ENCODE measurements at regions not wholly inside any gene's neighbourhood (a gene's known extent, or its start where the extent isn't known, plus 50 kb on each side); places are given as distances from the start of the nearest gene placed in this dataset.

DNA sequence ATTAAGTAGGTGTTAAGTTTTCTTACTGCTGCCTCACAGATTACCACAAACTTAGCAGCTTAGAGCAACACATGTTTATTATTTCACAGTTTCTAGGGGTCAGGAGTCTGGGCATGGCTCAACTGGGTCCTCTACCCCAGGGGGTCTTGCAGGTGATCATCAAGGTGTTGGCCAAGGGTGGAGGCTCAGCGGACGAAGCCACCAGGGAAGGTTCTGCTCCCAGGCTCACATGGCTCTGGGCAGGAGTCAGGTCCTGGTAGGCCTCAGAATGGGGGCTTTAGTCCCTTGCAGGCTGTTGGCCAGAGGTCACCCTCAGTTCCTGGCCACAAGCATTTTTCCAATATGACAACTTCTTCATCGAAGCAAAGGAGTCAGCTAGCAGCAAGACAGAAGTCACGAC, 362.5 kb downstream of the PREX1 start:
- no TSS peak for BruUV-seq (replicated peaks)
- Histone ChIP-seq H3K79me2 (ENCODE audit: insufficient read depth, low read length) (no peaks in the 10 kb centered on the region), H3K27ac (ENCODE audit: extremely low read length, insufficient read depth, low read length) (no peak overlapping the region), H4K20me1 (ENCODE audit: insufficient read depth, low read length) (no peaks in the 10 kb centered on the region), H3K4me2 (ENCODE audit: low read depth, low read length) (no peak overlapping the region), H3K9me3 (ENCODE audit: low read length) (no peaks in the 10 kb centered on the region), H3K4me3 (replicated peaks in 1 of 3; ENCODE audit: insufficient read depth in 1 of 3, low read depth in 2 of 3, low read length in 3 of 3) (no peak overlapping the region), H3K4me1 (ENCODE audit: insufficient read depth, low read length) (no peaks in the 10 kb centered on the region), H2AFZ (ENCODE audit: low read length) (no peak overlapping the region), H3K36me3 (replicated peaks in 1 of 2; ENCODE audit: control insufficient read depth in 1 of 2, insufficient read depth in 2 of 2, low read length in 2 of 2) (no peaks in the 10 kb centered on the region), H3K9ac (ENCODE audit: insufficient read depth, low read depth, low read length) (no peak overlapping the region), H3K27me3 (ENCODE audit: control insufficient read depth in 1 of 2, insufficient read depth in 2 of 2, low read length in 2 of 2) (peaks cover 2 to 39% of the 10 kb centered on the region in 2 experiments; a peak in 2 of 5 replicates)
- intact Hi-C loops (cut with micrococcal nuclease; ENCODE audit: unreplicated experiment) = no loop called here
- CTCF ChIA-PET (ENCODE audit: low intra/inter-chr PET ratio, low total read pairs) = no interaction called here
- no peak for FAIRE-seq
- 38% methylated on average over 4 of the region's 4 CpGs for WGBS (ENCODE audit: low lambda C conversion rate)
- TF ChIP-seq EEA1 (CRISPR knock-in tag; IDR thresholded peaks at IDR 0.05; ENCODE audit: borderline replicate concordance) (no peak), STAG1 (CRISPR knock-in tag; IDR thresholded peaks at IDR 0.05) (no peak), FOXK1 (CRISPR knock-in tag; IDR thresholded peaks at IDR 0.05; ENCODE audit: borderline replicate concordance, low read depth) (no peak), GATAD2A (CRISPR knock-in tag; IDR thresholded peaks at IDR 0.05) (no peak), HOXD1 (CRISPR knock-in tag; IDR thresholded peaks at IDR 0.05) (no peak), TBX2 (CRISPR knock-in tag; IDR thresholded peaks at IDR 0.05; ENCODE audit: borderline replicate concordance) (no peak), ZNF672 (CRISPR knock-in tag; IDR thresholded peaks at IDR 0.05) (no peak), MTF1 (CRISPR knock-in tag; IDR thresholded peaks at IDR 0.05) (no peak)
- TF ChIP-seq, protein P1, sequence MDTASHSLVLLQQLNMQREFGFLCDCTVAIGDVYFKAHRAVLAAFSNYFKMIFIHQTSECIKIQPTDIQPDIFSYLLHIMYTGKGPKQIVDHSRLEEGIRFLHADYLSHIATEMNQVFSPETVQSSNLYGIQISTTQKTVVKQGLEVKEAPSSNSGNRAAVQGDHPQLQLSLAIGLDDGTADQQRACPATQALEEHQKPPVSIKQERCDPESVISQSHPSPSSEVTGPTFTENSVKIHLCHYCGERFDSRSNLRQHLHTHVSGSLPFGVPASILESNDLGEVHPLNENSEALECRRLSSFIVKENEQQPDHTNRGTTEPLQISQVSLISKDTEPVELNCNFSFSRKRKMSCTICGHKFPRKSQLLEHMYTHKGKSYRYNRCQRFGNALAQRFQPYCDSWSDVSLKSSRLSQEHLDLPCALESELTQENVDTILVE (CRISPR knock-in tag; IDR thresholded peaks at IDR 0.05) = no peak
- TF ChIP-seq, protein P2, sequence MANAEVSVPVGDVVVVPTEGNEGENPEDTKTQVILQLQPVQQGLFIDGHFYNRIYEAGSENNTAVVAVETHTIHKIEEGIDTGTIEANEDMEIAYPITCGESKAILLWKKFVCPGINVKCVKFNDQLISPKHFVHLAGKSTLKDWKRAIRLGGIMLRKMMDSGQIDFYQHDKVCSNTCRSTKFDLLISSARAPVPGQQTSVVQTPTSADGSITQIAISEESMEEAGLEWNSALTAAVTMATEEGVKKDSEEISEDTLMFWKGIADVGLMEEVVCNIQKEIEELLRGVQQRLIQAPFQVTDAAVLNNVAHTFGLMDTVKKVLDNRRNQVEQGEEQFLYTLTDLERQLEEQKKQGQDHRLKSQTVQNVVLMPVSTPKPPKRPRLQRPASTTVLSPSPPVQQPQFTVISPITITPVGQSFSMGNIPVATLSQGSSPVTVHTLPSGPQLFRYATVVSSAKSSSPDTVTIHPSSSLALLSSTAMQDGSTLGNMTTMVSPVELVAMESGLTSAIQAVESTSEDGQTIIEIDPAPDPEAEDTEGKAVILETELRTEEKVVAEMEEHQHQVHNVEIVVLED (CRISPR knock-in tag; IDR thresholded peaks at IDR 0.05; ENCODE audit: borderline replicate concordance) = no peak
- POLR2A ChIA-PET = no interaction called here
- no peak for ATAC-seq
- DNase-seq (ENCODE audit: low spot score) = no peak
- in situ Hi-C loops (cut with HindIII; ENCODE audit: extremely low pct_ligation_motif_present, low pct_unique_long_range_greater_than_20kb) = no loop called here
